ENCODE measurements at regions not wholly inside any gene's neighbourhood (a gene's known extent, or its start where the extent isn't known, plus 50 kb on each side); places are given as distances from the start of the nearest gene placed in this dataset.

GRCh38 chr6:41463062-41463930 lies 82.9 kb upstream of the FOXP4 start:
- peak; percentile 83 for TF ChIP-seq CTCF (IDR thresholded peaks at IDR 0.05; ENCODE audit: insufficient read depth, low read length, poor library complexity, severe bottlenecking)
- TF ChIP-seq EZH2phosphoT487 (conservative IDR thresholded peaks at IDR 0.05; ENCODE audit: low read length): no peak
